ENCODE measurements at regions not wholly inside any gene's neighbourhood (a gene's known extent, or its start where the extent isn't known, plus 50 kb on each side); places are given as distances from the start of the nearest gene placed in this dataset.

- peaks cover 0 to 6% of the 10 kb centered on the region in 2 experiments; a peak in 1 of 4 replicates for H3K4me1 Mint-ChIP-seq
Observed at GRCh38 chr19:30930941-30931706, 418.1 kb downstream of the TSHZ3 start.

More at GRCh38 chr19:30930941-30931706, 418.1 kb downstream of the TSHZ3 start:
- Histone ChIP-seq H2AFZ (ENCODE audit: low read length) (no peak overlapping the region), H3K27me3 (ENCODE audit: insufficient read depth, low read length) (no peaks in the 10 kb centered on the region), H4K8ac (replicated peaks; ENCODE audit: insufficient read length, low read depth, low read length) (no peak overlapping the region), H3K79me2 (ENCODE audit: insufficient read depth, low read length) (no peaks in the 10 kb centered on the region), H3K4ac (ENCODE audit: low read depth, low read length) (no peak overlapping the region), H4K5ac (ENCODE audit: insufficient read length, low read depth, low read length) (no peak overlapping the region), H4K20me1 (ENCODE audit: control insufficient read depth, insufficient read depth, insufficient read length) (no peaks in the 10 kb centered on the region), H3K23ac (ENCODE audit: insufficient read length, low read depth, low read length) (no peak overlapping the region), H3K18ac (ENCODE audit: insufficient read length, low read depth, low read length) (no peak overlapping the region), H3K79me1 (ENCODE audit: insufficient read depth, low read depth, low read length, poor library complexity, severe bottlenecking) (no peaks in the 10 kb centered on the region), H2BK12ac (ENCODE audit: insufficient read length, low read depth, low read length) (no peak overlapping the region), H2BK5ac (ENCODE audit: insufficient read length, low read length) (no peak overlapping the region), H3K23me2 (ENCODE audit: insufficient read length, low read depth, low read length, poor library complexity, severe bottlenecking) (peaks cover under 1% of the 10 kb centered on the region), H2BK20ac (ENCODE audit: low read depth, low read length, poor library complexity, severe bottlenecking) (no peak overlapping the region), H2BK15ac (ENCODE audit: low read depth, low read length) (no peak overlapping the region), H4K91ac (ENCODE audit: insufficient read length, low read depth, low read length) (no peak overlapping the region), H3K9me3 (ENCODE audit: control insufficient read depth, low read depth, low read length) (peaks cover 12% of the 10 kb centered on the region), H3T11ph (ENCODE audit: low read length) (no peak overlapping the region), H3K9ac (ENCODE audit: extremely low read depth, insufficient read length, low read length) (no peak overlapping the region), H3K14ac (ENCODE audit: insufficient read depth, low read length) (no peak overlapping the region), H3K4me1 (ENCODE audit: insufficient read depth, low read length) (no peaks in the 10 kb centered on the region), H2AK5ac (ENCODE audit: insufficient read length, low read length) (no peak overlapping the region), H2BK120ac (ENCODE audit: low read depth, low read length, poor library complexity, severe bottlenecking) (no peak overlapping the region), H3K4me2 (ENCODE audit: insufficient read depth, insufficient read length, low read length) (no peak overlapping the region), H3K27ac (ENCODE audit: insufficient read length, low read depth, low read length) (no peak overlapping the region), H3K56ac (ENCODE audit: insufficient read length, low read depth, low read length) (no peak overlapping the region)
- DNase-seq = no peak
- Mint-ChIP-seq H3K4me3 (no peak overlapping the region), H3K27me3 (ENCODE audit: low read depth) (peaks cover 13% of the 10 kb centered on the region), H3K9me3 (peaks cover 18 to 20% of the 10 kb centered on the region in 2 experiments), H3K27ac (no peak overlapping the region), H3K36me3 (ENCODE audit: insufficient read depth in 1 of 3, low read depth in 3 of 3) (peaks cover 3 to 9% (median 6%) of the 10 kb centered on the region in 3 experiments; a peak in 3 of 7 replicates)
- no CpG with 5 or more reads among the region's 12 CpGs for WGBS (ENCODE audit: extremely low coverage, insufficient read length, low lambda C conversion rate)
- TF ChIP-seq, protein P1, sequence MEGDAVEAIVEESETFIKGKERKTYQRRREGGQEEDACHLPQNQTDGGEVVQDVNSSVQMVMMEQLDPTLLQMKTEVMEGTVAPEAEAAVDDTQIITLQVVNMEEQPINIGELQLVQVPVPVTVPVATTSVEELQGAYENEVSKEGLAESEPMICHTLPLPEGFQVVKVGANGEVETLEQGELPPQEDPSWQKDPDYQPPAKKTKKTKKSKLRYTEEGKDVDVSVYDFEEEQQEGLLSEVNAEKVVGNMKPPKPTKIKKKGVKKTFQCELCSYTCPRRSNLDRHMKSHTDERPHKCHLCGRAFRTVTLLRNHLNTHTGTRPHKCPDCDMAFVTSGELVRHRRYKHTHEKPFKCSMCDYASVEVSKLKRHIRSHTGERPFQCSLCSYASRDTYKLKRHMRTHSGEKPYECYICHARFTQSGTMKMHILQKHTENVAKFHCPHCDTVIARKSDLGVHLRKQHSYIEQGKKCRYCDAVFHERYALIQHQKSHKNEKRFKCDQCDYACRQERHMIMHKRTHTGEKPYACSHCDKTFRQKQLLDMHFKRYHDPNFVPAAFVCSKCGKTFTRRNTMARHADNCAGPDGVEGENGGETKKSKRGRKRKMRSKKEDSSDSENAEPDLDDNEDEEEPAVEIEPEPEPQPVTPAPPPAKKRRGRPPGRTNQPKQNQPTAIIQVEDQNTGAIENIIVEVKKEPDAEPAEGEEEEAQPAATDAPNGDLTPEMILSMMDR (conservative IDR thresholded peaks at IDR 0.05) = no peak

Data from H9 (cell line).